Endothelial cell of umbilical vein (primary cell): ENCODE measurements at regions not wholly inside any gene's neighbourhood (a gene's known extent, or its start where the extent isn't known, plus 50 kb on each side); places are given as distances from the start of the nearest gene placed in this dataset.

ENCODE experiments used
- BruUV-seq: library from RNA; stranded (reverse); fragments of 400-500 nt; replicated peaks from 2 replicates; lab custom pipeline; 2021; lab: Mats Ljungman, UMichigan
- CTCF ChIA-PET: fragments of 300-600, 350-600 bp; sonication (Branson Sonifier 250); formaldehyde crosslinking; loops from one replicate; lab custom pipeline; 2021; ENCODE audit warnings: antibody characterized with exemption, inconsistent platforms; lab: Charles Lee
- POLR2A ChIA-PET: fragments of 300-600, 350-600 bp; sonication (Branson Sonifier 250); formaldehyde crosslinking; loops from one replicate; lab custom pipeline; 2021; ENCODE audit warnings: antibody characterized with exemption, inconsistent platforms; lab: Charles Lee
- DNase-seq: peaks from one replicate; pipeline ENCODE4 v3.0.0-alpha.2; 2011; ENCODE audit warnings: low read depth, low spot score
- FAIRE-seq: peaks from 2 replicates; lab custom pipeline; 2011; peaks lifted over from hg19 to GRCh38; lab: Jason Lieb, UNC
- H2AFZ ChIP-seq: 2 replicates; pipeline ENCODE4 v1.6.0; 2012; ENCODE audit warnings: low read depth, low read length, control low read depth, inconsistent platforms
- H3K27ac ChIP-seq: 2 replicates; pipeline ENCODE4 v1.5.1; 2011; ENCODE audit warnings: low read depth, mild to moderate bottlenecking, control low read depth, low read length, moderate library complexity; ENCODE audit not compliant: insufficient read depth
- H3K27me3 ChIP-seq, 2 experiments: 2 replicates each; pipeline versions ENCODE4 v1.6.0 to v1.6.1; 2011; ENCODE audit warnings: low read length in 2 of 2, mixed read lengths in 1 of 2; ENCODE audit not compliant: control insufficient read depth in 2 of 2, insufficient read depth in 2 of 2
- H3K36me3 ChIP-seq, 2 experiments: 2 replicates in 1 of 2; 3 replicates in 1 of 2; pipeline ENCODE4 v1.5.1; 2011; ENCODE audit warnings: low read length in 2 of 2, mild to moderate bottlenecking in 1 of 2, moderate library complexity in 1 of 2; ENCODE audit not compliant: control insufficient read depth in 2 of 2, insufficient read depth in 2 of 2; ENCODE audit errors: extremely low read depth in 1 of 2
- H3K4me1 ChIP-seq: 3 replicates; pipeline ENCODE4 v1.5.1; 2011; ENCODE audit warnings: mild to moderate bottlenecking, low read length; ENCODE audit not compliant: control insufficient read depth, insufficient read depth; ENCODE audit errors: extremely low read depth
- H3K4me2 ChIP-seq: 2 replicates; pipeline ENCODE4 v1.6.1; 2011; ENCODE audit warnings: low read length, control low read depth, mixed read lengths; ENCODE audit not compliant: insufficient read depth
- H3K4me3 ChIP-seq, 3 experiments: fragments of 200-600 bp in 1 of 3; sonication (generic), shearing (Covaris generic) in 1 of 3; replicated peaks in 1 of 3; 2 replicates each; pipeline ENCODE4 v1.5.1; 2011 to 2016; ENCODE audit warnings: control low read depth in 3 of 3, low read length in 3 of 3, mild to moderate bottlenecking in 2 of 3, inconsistent platforms in 1 of 3, low read depth in 1 of 3, moderate library complexity in 1 of 3; ENCODE audit not compliant: insufficient read depth in 1 of 3
- H3K79me2 ChIP-seq: 2 replicates; pipeline ENCODE4 v1.6.0; 2012; ENCODE audit warnings: low read length, inconsistent platforms; ENCODE audit not compliant: control insufficient read depth, insufficient read depth
- H3K9ac ChIP-seq: replicated peaks from 2 replicates; pipeline ENCODE3; 2011; ENCODE audit warnings: low read length, control low read depth; ENCODE audit not compliant: insufficient read depth; ENCODE audit errors: extremely low read depth
- H3K9me1 ChIP-seq: replicated peaks from 3 replicates; pipeline ENCODE4 v1.6.0; 2011; ENCODE audit warnings: mild to moderate bottlenecking, low read length; ENCODE audit not compliant: control insufficient read depth, insufficient read depth; ENCODE audit errors: extremely low read depth
- H3K9me3 ChIP-seq: replicated peaks from 2 replicates; pipeline ENCODE4 v1.5.1; 2012; ENCODE audit warnings: low read length, inconsistent platforms; ENCODE audit not compliant: control insufficient read depth, insufficient read depth
- H4K20me1 ChIP-seq: replicated peaks from 2 replicates; pipeline ENCODE3; 2011; ENCODE audit warnings: mild to moderate bottlenecking, low read length; ENCODE audit not compliant: control insufficient read depth, insufficient read depth; ENCODE audit errors: extremely low read depth
- EZH2 ChIP-seq: IDR thresholded peaks from 2 replicates; pipeline ENCODE4 v1.6.1; 2012; ENCODE audit warnings: borderline replicate concordance, low read depth, mild to moderate bottlenecking, moderate library complexity, low read length, inconsistent platforms; ENCODE audit not compliant: severe bottlenecking
- FOS ChIP-seq: IDR thresholded peaks from 2 replicates; pipeline ENCODE4 v1.6.1; 2011; ENCODE audit warnings: mild to moderate bottlenecking, low read length, moderate library complexity, borderline replicate concordance; ENCODE audit not compliant: insufficient read depth
- GATA2 ChIP-seq: IDR thresholded peaks from 2 replicates; pipeline ENCODE4 v1.7.0; 2011; ENCODE audit warnings: low read depth, mild to moderate bottlenecking, moderate library complexity, mixed read lengths, low read length; ENCODE audit not compliant: insufficient read length, insufficient read depth
- JUN ChIP-seq: IDR thresholded peaks from 2 replicates; pipeline ENCODE4 v1.6.1; 2011; ENCODE audit warnings: borderline replicate concordance, low read depth; ENCODE audit not compliant: insufficient read length, insufficient read depth
- POLR2A ChIP-seq: IDR thresholded peaks from 2 replicates; pipeline ENCODE4 v1.6.1; 2012; ENCODE audit warnings: low read depth, mild to moderate bottlenecking, control low read depth, low read length
- POLR2AphosphoS5 ChIP-seq: IDR thresholded peaks from 2 replicates; pipeline ENCODE4 v1.6.1; 2012; ENCODE audit warnings: low read depth, mild to moderate bottlenecking, control low read depth, low read length, moderate library complexity; ENCODE audit not compliant: insufficient read depth
- dilution Hi-C: fragments of 300-500 bp; cut with MboI; formaldehyde crosslinking; loops from one replicate; pipeline ENCODE4 v1.15.0; 2019; ENCODE audit warnings: low sequenced_read_pairs; ENCODE audit not compliant: extremely low pct_ligation_motif_present
- intact Hi-C: fragments of 100-400 bp; cut with micrococcal nuclease; formaldehyde crosslinking; loops from one replicate; pipeline ENCODE4 v1.10.0; 2022
- TF ChIP-seq, protein P1 (sequence below), 2 donors: IDR thresholded peaks; 1 replicate in 1 of 2; 2 replicates in 1 of 2; pipeline ENCODE4 v1.5.1; 2011; ENCODE audit warnings: low read length in 2 of 2, mild to moderate bottlenecking in 2 of 2, moderate library complexity in 2 of 2, control low read depth in 1 of 2, inconsistent platforms in 1 of 2, low read depth in 1 of 2; ENCODE audit not compliant: insufficient read depth in 1 of 2; ENCODE audit errors: extremely low read depth in 1 of 2
- TF ChIP-seq, protein P2 (sequence below): IDR thresholded peaks from 2 replicates; pipeline ENCODE4 v1.6.1; 2011; ENCODE audit not compliant: insufficient read depth, insufficient read length

- intact Hi-C loops (no loop called here), dilution Hi-C loops (no loop called here)
- no peaks in the 10 kb centered on the region for H3K9me1 ChIP-seq
- H3K27ac ChIP-seq: peak overlapping the region; percentile 55
- POLR2A ChIA-PET: no interaction called here
- H3K36me3 ChIP-seq: no peaks in the 10 kb centered on the region
- H3K4me3 ChIP-seq: no peak overlapping the region
- TF ChIP-seq GATA2 (no peak), JUN (no peak)
- TF ChIP-seq, protein P1, sequence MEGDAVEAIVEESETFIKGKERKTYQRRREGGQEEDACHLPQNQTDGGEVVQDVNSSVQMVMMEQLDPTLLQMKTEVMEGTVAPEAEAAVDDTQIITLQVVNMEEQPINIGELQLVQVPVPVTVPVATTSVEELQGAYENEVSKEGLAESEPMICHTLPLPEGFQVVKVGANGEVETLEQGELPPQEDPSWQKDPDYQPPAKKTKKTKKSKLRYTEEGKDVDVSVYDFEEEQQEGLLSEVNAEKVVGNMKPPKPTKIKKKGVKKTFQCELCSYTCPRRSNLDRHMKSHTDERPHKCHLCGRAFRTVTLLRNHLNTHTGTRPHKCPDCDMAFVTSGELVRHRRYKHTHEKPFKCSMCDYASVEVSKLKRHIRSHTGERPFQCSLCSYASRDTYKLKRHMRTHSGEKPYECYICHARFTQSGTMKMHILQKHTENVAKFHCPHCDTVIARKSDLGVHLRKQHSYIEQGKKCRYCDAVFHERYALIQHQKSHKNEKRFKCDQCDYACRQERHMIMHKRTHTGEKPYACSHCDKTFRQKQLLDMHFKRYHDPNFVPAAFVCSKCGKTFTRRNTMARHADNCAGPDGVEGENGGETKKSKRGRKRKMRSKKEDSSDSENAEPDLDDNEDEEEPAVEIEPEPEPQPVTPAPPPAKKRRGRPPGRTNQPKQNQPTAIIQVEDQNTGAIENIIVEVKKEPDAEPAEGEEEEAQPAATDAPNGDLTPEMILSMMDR (IDR thresholded peaks at IDR 0.05; ENCODE audit: extremely low read depth in 1 of 2, insufficient read depth in 1 of 2, low read depth in 1 of 2, low read length in 2 of 2): no peak
- TF ChIP-seq, protein P2, sequence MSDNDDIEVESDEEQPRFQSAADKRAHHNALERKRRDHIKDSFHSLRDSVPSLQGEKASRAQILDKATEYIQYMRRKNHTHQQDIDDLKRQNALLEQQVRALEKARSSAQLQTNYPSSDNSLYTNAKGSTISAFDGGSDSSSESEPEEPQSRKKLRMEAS: no peak
- no peaks in the 10 kb centered on the region for H3K79me2 ChIP-seq
- H3K9ac ChIP-seq: no peak overlapping the region
- CTCF ChIA-PET: no interaction called here
- H2AFZ ChIP-seq: no peak overlapping the region
- no TSS peak for BruUV-seq
- peaks cover 18% of the 10 kb centered on the region for H3K4me1 ChIP-seq
- H3K9me3 ChIP-seq: no peaks in the 10 kb centered on the region
- DNase-seq: peak; percentile 33
- H3K27me3 ChIP-seq: no peaks in the 10 kb centered on the region
- peak overlapping the region; percentile 31 for H3K4me2 ChIP-seq
- H4K20me1 ChIP-seq: no peaks in the 10 kb centered on the region
- FAIRE-seq: peak; percentile 71
Observed at GRCh38 chr13:90447734-90448101, 899.8 kb upstream of the MIR17HG start.

- dilution Hi-C loops: no loop called here
- Histone ChIP-seq H3K36me3 (no peaks in the 10 kb centered on the region), H4K20me1 (no peaks in the 10 kb centered on the region), H2AFZ (peak overlapping the region; percentile 20), H3K9me1 (no peaks in the 10 kb centered on the region), H3K4me2 (peak overlapping the region; percentile 24), H3K4me1 (peaks cover 18% of the 10 kb centered on the region), H3K79me2 (no peaks in the 10 kb centered on the region), H3K9me3 (no peaks in the 10 kb centered on the region), H3K27ac (peak overlapping the region; percentile 55), H3K27me3 (no peaks in the 10 kb centered on the region), H3K9ac (no peak overlapping the region), H3K4me3 (no peak overlapping the region)
- DNase-seq: peak; percentile 32
- FAIRE-seq: peak; percentile 47
- TF ChIP-seq FOS (no peak), POLR2A (no peak), EZH2 (no peak), POLR2AphosphoS5 (no peak), JUN (peak; percentile 13)
- TF ChIP-seq, protein P2: no peak
- intact Hi-C loops: no loop called here
- ChIA-PET POLR2A (no interaction called here), CTCF (interaction anchor here (0.9 kb wide), 1 partner anchor 8 kb away, joined by 3 read pairs; no protein-coding TSS in a partner anchor)
- no TSS peak for BruUV-seq
Observed at GRCh38 chr13:90448466-90449037, 898.9 kb upstream of the MIR17HG start.
